Fibroblast of lung (primary cell): ENCODE measurements at regions not wholly inside any gene's neighbourhood (a gene's known extent, or its start where the extent isn't known, plus 50 kb on each side); places are given as distances from the start of the nearest gene placed in this dataset.

Experiments used
- DNase-seq, 2 donors: peaks; one replicate each; pipeline versions ENCODE4 v3.0.0 to v3.0.0-alpha.2; 2010; ENCODE audit warnings: low read depth in 2 of 2
- H2AFZ ChIP-seq: 2 replicates; pipeline ENCODE4 v1.5.1; 2012; ENCODE audit warnings: low read length, control low read depth, inconsistent platforms
- H3K27ac ChIP-seq: 2 replicates; pipeline ENCODE4 v1.5.1; 2011; ENCODE audit warnings: low read length, control low read depth; ENCODE audit not compliant: insufficient read depth
- H3K27me3 ChIP-seq: 2 replicates; pipeline ENCODE4 v1.5.1; 2011; ENCODE audit warnings: mild to moderate bottlenecking, low read length; ENCODE audit not compliant: control insufficient read depth, insufficient read depth
- H3K36me3 ChIP-seq: 2 replicates; pipeline ENCODE4 v1.5.1; 2011; ENCODE audit warnings: low read length; ENCODE audit not compliant: control insufficient read depth, insufficient read depth
- H3K4me1 ChIP-seq: 2 replicates; pipeline ENCODE4 v1.5.1; 2011; ENCODE audit warnings: low read length; ENCODE audit not compliant: control insufficient read depth, insufficient read depth; ENCODE audit errors: extremely low read depth
- H3K4me2 ChIP-seq: 2 replicates; pipeline ENCODE4 v1.5.1; 2011; ENCODE audit warnings: low read length, control low read depth; ENCODE audit not compliant: insufficient read depth; ENCODE audit errors: extremely low read depth
- H3K4me3 ChIP-seq, 4 experiments: fragments of 200-600 bp in 1 of 4; sonication (generic) in 1 of 4; replicated peaks in 1 of 4; 2 replicates each; pipeline ENCODE4 v1.5.1; 2011 to 2016; ENCODE audit warnings: low read length in 4 of 4, low read depth in 3 of 4, mild to moderate bottlenecking in 3 of 4, control low read depth in 2 of 4, inconsistent platforms in 1 of 4, mixed read lengths in 1 of 4; ENCODE audit not compliant: insufficient read depth in 1 of 4; ENCODE audit errors: control extremely low read depth in 1 of 4
- H3K79me2 ChIP-seq: 2 replicates; pipeline ENCODE4 v1.5.1; 2012; ENCODE audit warnings: mild to moderate bottlenecking, low read length, inconsistent platforms; ENCODE audit not compliant: control insufficient read depth, insufficient read depth
- H3K9ac ChIP-seq: 2 replicates; pipeline ENCODE4 v1.5.1; 2011; ENCODE audit warnings: mild to moderate bottlenecking, low read length, control low read depth; ENCODE audit not compliant: insufficient read depth
- H3K9me3 ChIP-seq: 2 replicates; pipeline ENCODE4 v1.5.1; 2012; ENCODE audit warnings: low read depth, low read length; ENCODE audit not compliant: control insufficient read depth, insufficient read depth
- H4K20me1 ChIP-seq: 2 replicates; pipeline ENCODE4 v1.5.1; 2011; ENCODE audit warnings: low read length; ENCODE audit not compliant: control insufficient read depth, insufficient read depth; ENCODE audit errors: extremely low read depth
- EZH2 ChIP-seq: IDR thresholded peaks from 2 replicates; pipeline ENCODE4 v1.5.1; 2012; ENCODE audit warnings: low read length, control low read depth, mild to moderate bottlenecking; ENCODE audit errors: missing control alignments
- TF ChIP-seq, protein P1 (sequence below), 2 donors: IDR thresholded peaks in 1 of 2; conservative IDR thresholded peaks in 1 of 2; 1 replicate in 1 of 2; 2 replicates in 1 of 2; pipeline ENCODE4 v1.5.1; 2011 to 2012; ENCODE audit warnings: low read length in 2 of 2, control low read depth in 1 of 2, inconsistent platforms in 1 of 2, low read depth in 1 of 2, mild to moderate bottlenecking in 1 of 2

DNA sequence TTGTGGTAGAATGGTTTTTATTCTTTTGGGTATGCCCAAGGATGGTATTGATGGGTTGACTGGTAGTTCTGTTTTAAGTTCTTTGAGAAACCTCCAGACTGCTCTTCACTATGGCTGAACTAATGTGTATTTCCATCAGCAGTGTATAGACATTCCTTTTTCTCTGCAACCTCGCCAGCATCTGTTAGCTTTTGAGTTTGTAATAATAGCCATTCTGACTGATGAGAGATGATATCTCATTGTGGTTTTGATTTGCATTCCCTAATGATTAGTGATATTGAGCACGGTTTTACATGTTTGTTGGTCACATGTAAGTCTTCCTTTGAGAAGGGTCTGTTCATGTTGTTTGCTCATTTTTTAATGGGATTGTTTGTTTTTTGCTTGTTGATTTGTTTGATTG lies 1348.7 kb upstream of the NXPH2 start:
- no peak overlapping the region for H3K27ac ChIP-seq

DNA sequence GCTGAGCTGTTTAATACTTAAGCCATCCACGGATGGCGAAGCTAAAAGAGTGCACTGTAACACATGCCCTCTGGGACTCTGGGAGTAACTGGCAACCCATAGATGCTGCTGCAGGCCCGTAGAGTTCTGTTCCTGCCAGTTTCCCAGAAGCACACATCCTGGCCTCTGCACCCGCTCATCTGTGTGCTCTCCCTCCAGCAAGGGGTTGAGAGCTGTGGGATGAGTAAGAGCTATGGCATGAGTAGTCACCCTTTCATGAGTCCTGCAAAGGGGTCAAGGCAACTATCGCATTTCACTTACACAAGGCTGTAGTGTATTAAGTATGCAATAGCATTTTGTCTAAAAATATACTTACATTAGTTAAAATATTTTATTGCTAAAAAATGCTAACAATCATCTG lies 1341.8 kb upstream of the NXPH2 start:
- Histone ChIP-seq H3K79me2 (no peaks in the 10 kb centered on the region), H3K9ac (no peak overlapping the region), H3K9me3 (no peaks in the 10 kb centered on the region), H3K27me3 (no peaks in the 10 kb centered on the region), H3K4me3 (no peak overlapping the region), H2AFZ (no peak overlapping the region), H3K4me1 (no peaks in the 10 kb centered on the region), H3K36me3 (no peaks in the 10 kb centered on the region), H3K27ac (no peak overlapping the region), H4K20me1 (no peaks in the 10 kb centered on the region), H3K4me2 (no peak overlapping the region)
- TF ChIP-seq, protein P1, sequence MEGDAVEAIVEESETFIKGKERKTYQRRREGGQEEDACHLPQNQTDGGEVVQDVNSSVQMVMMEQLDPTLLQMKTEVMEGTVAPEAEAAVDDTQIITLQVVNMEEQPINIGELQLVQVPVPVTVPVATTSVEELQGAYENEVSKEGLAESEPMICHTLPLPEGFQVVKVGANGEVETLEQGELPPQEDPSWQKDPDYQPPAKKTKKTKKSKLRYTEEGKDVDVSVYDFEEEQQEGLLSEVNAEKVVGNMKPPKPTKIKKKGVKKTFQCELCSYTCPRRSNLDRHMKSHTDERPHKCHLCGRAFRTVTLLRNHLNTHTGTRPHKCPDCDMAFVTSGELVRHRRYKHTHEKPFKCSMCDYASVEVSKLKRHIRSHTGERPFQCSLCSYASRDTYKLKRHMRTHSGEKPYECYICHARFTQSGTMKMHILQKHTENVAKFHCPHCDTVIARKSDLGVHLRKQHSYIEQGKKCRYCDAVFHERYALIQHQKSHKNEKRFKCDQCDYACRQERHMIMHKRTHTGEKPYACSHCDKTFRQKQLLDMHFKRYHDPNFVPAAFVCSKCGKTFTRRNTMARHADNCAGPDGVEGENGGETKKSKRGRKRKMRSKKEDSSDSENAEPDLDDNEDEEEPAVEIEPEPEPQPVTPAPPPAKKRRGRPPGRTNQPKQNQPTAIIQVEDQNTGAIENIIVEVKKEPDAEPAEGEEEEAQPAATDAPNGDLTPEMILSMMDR (conservative IDR thresholded peaks at IDR 0.05 in 1 of 2, IDR thresholded peaks at IDR 0.05 in 1 of 2; ENCODE audit: low read depth in 1 of 2, low read length in 2 of 2): no peak
- peak; percentile 45 to 71 for DNase-seq

More for the DNA sequence above, 1348.7 kb upstream of the NXPH2 start:
- Histone ChIP-seq H3K9me3 (no peaks in the 10 kb centered on the region), H4K20me1 (no peaks in the 10 kb centered on the region), H2AFZ (no peak overlapping the region), H3K9ac (no peak overlapping the region), H3K27me3 (no peaks in the 10 kb centered on the region), H3K36me3 (no peaks in the 10 kb centered on the region), H3K79me2 (no peaks in the 10 kb centered on the region), H3K4me2 (no peak overlapping the region), H3K4me3 (no peak overlapping the region), H3K4me1 (no peaks in the 10 kb centered on the region)
- DNase-seq: peak in 1 of 2 donors; percentile 2
- TF ChIP-seq EZH2: no peak
- TF ChIP-seq, protein P1 (conservative IDR thresholded peaks at IDR 0.05 in 1 of 2, IDR thresholded peaks at IDR 0.05 in 1 of 2; ENCODE audit: low read depth in 1 of 2, low read length in 2 of 2): no peak

DNA sequence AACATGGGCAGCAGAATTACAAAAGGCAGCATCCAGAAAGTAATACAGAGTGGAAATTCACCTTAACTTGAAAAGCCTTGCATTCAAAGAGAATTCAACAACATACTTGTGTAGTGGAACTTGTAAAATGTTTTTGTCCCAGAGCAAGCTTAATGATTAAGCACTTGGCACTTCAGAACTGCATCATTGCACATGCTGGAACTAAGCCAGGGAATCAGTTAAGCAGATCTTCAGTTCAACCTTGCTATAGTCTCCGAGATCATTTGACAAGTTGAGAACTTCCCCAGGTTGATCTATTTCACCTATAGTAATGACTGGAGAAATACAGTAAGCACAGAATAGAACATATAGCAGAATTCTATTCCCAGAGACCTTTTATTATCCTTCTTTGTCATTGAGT lies 1337.2 kb upstream of the NXPH2 start:
- Histone ChIP-seq H3K4me2 (no peak overlapping the region), H3K27me3 (no peaks in the 10 kb centered on the region), H3K9ac (no peak overlapping the region), H3K27ac (no peak overlapping the region), H3K9me3 (no peaks in the 10 kb centered on the region), H3K4me1 (no peaks in the 10 kb centered on the region), H3K4me3 (no peak overlapping the region), H2AFZ (no peak overlapping the region), H4K20me1 (no peaks in the 10 kb centered on the region), H3K36me3 (no peaks in the 10 kb centered on the region), H3K79me2 (no peaks in the 10 kb centered on the region)
- TF ChIP-seq EZH2: no peak
- TF ChIP-seq, protein P1 (conservative IDR thresholded peaks at IDR 0.05 in 1 of 2, IDR thresholded peaks at IDR 0.05 in 1 of 2; ENCODE audit: low read depth in 1 of 2, low read length in 2 of 2): no peak
- no peak for DNase-seq
